ENCODE measurements at regions not wholly inside any gene's neighbourhood (a gene's known extent, or its start where the extent isn't known, plus 50 kb on each side); places are given as distances from the start of the nearest gene placed in this dataset.

- DNase-seq (ENCODE audit: low read depth): no peak
Observed at GRCh38 chr16:52874042-52874441, 178.7 kb downstream of the CHD9NB start.

DNA sequence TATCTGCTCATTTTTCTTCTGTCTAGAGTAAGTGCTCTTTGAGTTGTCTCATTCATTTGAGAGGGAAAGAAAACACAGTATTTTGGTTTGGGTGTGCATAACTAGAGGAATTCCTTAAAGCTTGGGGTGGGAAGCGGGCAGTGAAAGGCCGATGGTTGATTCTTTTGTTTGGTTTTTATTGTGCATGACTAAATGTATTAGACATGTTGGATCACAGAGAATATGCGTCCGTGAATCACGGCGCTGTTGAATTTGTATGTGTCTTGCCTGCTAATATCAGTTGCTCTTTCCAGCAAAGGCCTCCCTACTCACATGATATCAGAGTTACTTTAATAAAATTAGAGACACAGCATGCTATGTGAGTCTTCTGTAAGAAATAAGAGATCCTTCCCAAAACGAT, 180.0 kb downstream of the CHD9NB start:
- no peak for DNase-seq (ENCODE audit: low read depth)

- no peak for DNase-seq (ENCODE audit: low read depth)
Observed at GRCh38 chr16:52871481-52871880, 181.2 kb downstream of the CHD9NB start.

- DNase-seq (ENCODE audit: low read depth): no peak
Observed at GRCh38 chr16:52869243-52869642, 183.5 kb downstream of the CHD9NB start.

DNA sequence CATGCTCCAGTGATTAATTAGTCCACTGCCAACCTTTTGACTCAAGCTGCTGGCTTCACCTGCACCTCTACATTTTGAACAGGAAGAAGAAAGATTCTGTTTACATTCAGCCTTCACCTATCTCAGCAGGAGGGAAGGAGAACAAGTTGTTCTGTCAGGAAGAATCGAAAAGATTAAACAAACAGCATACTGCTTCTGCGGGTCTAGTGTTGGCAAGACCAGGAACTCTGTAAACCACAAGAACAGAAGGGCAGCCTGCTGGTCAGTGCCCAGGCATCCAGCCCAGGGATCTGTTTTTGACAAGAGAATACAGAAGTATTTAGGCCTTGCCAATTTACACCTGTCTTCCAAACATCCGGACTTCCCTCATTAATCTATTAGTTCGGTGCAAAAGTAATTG, 189.7 kb downstream of the CHD9NB start:
- DNase-seq (ENCODE audit: low read depth): no peak

DNA sequence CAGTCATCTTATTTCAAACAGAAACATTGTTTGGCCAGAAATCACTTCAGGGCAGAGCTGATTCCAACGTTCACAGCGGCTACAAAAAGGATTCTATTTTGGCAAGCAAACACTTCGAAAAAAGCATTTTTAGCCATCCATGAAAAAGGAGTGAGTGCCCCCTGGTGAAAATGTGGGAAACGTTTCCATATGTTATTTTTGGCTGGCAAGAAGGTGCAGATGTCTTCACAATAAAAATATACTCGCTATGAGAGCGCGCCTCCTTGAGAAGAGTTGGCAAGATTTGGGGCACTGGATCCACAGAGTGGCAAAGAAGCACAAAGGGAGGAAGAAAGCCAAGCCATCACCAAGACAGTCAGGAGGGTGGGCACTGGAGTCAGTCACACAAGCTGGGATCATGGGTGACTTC, 191.1 kb downstream of the CHD9NB start:
- peak; percentile 32 for DNase-seq (ENCODE audit: low read depth)

DNA sequence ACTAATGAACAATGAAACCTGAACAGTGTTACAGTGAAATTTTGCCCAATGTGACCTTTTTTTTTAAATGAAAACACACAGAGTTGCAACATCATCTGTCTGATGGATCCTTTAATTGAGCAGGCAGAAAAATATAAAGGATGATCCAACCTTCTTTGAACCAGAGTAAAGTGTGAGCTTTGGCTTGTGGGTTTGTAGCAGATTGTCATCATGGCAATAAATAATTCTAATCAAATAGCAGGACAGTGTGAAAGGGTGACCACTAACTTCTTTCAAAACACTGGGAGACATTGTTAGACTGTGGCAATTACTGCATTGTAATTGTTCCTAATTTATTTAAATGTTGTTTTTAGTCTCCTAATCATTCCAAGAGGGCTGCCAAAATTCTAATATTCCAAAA, 197.2 kb downstream of the CHD9NB start:
- no peak for DNase-seq (ENCODE audit: low read depth)

DNA sequence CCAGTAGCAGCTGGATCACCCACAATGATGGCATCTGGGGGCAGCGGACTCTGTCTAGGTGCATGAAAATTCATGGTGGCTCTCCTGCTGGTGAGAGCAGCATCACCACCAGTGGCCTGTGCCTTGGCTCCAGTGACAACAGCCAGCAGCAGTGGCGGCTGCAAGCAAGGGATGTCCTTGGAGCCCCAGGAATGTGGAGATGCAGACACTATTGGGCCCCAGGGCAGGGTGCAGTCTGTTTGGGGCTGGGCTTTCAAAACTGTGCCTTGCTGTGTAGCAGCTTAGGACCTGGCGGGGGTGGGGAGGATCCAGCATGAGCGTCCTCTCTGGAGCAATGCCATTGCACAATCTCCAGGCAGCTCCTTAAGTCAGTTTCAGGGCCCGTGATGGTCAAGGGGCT, 199.7 kb downstream of the CHD9NB start:
- DNase-seq (ENCODE audit: low read depth): no peak

GRCh38 chr16:52851211-52851740, 201.4 kb downstream of the CHD9NB start:
- DNase-seq (ENCODE audit: low read depth): no peak

DNA sequence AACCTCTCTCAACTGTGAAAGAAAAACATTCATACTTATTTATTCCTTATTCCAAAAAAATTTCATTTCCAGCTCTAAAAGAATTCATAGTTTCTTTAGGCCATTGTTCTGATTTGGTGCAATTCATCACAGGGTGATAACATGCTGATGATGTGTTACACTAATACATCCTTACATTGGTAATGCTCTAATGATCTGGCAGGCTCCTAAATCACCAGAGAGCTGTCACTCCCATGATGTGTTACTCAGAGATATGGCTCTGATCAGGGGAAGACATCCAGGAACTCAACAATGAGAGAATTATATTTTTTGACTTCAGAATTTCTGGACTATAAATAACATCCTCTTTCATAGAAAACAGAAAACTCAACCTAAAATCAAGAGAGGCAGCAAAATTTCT, 209.3 kb downstream of the CHD9NB start:
- no peak for DNase-seq (ENCODE audit: low read depth)

- peak; percentile 77 for DNase-seq (ENCODE audit: low read depth)
Observed at GRCh38 chr16:52837251-52837650, 215.4 kb downstream of the CHD9NB start.

DNA sequence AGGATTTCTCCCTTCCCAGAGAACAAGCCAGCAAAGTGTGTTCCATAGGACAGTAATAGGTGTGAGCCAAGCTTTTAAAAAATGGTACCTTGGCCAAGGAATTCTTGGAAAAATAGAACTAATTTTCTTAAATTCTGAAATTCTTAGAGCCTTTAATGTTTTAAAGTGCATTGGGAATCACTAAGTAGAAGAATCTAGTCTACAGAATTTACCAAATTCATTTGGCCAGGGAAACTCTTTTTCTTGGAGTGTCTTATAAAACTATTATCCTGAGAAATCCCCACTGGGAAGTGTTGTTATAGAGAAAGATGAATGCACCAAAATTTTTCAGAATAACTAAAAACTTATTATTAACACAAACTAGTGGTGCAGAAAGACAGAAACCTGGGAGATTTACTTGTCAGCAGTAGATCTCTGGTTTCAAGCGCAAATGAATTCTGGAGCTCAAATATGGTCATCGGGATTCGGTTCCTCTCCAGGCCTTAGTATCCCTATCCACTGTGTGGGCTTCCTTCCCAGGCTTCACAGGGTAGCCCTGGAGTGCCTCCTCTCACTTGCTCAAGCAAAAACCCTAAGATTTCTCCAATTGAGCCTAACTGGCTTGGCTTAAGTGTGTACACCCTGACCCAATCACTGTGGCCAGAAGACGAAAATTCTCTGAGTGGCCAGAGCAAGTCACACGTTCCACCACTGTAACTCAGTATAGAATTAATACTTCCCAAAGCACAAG, 217.8 kb downstream of the CHD9NB start:
- no peak for DNase-seq (ENCODE audit: low read depth)

DNA sequence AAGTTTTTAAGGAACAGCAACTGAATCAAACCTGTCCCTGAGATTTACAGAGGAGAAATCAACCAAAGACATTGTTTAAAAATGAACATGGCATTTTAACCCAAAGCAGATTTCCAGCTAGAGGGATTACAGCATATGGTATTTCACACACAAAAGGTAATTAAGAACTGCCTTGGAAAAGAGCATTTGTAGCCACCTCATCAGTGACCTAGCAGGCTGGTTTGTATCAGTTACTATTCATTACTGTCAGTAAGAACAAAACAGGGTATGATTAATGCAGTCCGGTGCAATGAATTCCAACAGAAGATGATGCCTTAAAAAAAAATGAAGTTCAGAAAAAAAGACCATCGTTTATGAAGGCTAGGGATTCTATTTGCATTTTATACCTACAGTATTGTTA, 219.9 kb downstream of the CHD9NB start:
- no peak for DNase-seq (ENCODE audit: low read depth)

DNA sequence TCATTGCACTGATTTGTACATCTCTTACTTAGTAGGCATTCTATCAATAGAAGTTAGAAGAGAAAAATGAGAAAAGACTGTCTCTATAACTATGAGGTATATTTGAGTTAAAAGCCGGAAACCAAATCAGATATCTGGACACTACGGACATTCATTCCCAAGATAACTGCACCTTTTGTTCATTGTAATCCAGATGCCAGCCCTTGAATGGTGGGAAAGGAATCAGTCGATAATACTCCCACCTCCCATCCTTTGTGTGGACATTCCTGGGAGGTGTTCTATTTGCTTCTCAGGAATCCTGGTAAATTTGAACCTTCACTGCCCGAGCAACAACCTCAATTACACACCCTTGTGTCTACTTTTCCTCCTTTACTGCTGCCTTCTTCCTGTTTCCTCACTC, 225.2 kb downstream of the CHD9NB start:
- no peak for DNase-seq (ENCODE audit: low read depth)

DNA sequence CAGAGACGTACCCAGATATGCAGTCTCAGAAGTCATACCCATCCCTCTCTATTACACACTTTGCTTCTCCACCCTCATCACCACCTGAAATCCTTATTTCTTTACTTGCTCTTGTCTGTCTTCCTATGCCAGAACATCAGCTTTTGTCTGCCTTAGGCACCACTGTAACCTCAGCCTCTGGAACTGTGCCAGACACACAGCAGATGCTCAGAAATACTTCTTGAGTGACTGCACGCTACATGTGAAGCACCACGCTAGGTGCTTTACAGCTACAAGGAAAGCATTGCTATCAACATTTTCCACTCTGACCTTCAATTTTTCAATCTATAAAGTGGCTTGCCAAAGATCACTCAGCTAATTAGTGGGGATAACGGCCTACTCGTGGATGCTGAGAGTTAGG, 226.8 kb downstream of the CHD9NB start:
- DNase-seq (ENCODE audit: low read depth): peak; percentile 71

DNA sequence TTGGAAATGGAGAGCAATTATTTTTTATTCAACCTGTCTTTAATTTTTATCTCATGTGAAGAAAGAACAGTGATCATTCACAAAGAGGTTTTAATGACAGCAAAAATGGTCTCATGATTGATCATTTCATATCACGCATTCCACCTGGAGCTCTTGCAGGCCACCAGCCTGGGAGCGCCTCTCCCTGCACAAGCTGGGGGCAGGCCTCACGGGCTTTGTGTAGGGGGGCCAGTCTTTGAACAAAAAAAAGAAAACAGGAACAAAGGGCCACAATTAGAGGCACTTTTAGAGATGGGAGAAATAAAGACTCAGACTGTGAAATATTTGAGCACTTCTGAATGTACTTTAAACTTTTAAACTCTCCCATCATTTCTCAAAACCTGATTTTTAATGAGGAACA, 232.9 kb downstream of the CHD9NB start:
- DNase-seq (ENCODE audit: low read depth): no peak

- no peak for DNase-seq (ENCODE audit: low read depth)
Observed at GRCh38 chr16:52819405-52819804, 233.3 kb downstream of the CHD9NB start.

- no peak for DNase-seq (ENCODE audit: low read depth)
Observed at GRCh38 chr16:52817696-52818095, 235.0 kb downstream of the CHD9NB start.

DNA sequence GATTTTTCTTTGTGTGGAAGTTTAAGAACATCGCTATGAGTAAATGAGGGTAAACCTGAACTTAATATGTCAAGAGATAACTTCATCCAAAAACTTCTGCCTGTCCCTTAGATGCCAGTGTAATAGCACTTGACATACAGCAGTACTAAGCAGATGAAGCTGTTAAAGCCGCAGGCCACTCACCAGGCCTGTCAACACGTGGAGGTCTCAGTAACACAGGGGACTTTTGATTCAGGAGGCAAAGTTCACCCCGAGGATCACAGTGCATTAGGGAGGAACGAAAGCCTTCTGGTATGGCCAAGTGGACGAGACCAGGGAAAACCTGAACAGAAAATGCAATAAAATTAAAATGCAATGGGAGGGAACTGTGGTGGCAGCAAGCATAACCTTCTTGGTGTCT, 235.7 kb downstream of the CHD9NB start:
- DNase-seq (ENCODE audit: low read depth): no peak

GRCh38 chr16:52812678-52813556, 239.8 kb downstream of the CHD9NB start:
- DNase-seq (ENCODE audit: low read depth): peak; percentile 93

DNA sequence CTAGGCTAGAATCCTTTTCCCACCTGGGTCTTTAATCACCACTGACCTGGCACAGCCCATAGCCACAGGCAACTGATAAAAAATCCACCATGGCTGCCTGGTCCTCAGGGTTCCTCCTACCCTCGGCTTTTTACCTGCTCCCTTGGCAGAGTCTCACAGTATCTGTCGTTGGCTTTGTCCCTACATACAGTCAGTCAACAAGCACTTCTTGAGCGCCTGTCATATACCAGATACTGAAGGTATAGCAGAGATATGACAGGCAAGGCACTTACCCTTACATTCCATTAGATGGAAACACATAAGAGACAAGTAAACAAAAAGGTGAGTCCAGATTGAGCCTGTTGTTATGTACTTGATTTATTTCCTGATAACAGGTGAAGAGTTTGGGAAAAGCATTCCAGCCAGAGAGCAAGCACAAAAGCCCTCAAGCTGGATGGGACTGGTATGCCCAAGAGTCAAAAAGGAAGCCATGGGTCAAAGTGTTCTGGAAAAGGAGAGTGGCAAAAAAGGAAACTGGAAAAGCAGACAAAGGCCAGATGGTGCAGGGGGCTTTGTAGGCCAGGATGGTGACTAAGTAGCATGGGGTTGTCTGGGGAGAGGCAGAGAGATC, 247.0 kb downstream of the CHD9NB start:
- DNase-seq (ENCODE audit: low read depth): no peak

GRCh38 chr16:52800432-52800831, 252.3 kb downstream of the CHD9NB start:
- DNase-seq (ENCODE audit: low read depth): no peak
